ENCODE measurements at regions not wholly inside any gene's neighbourhood (a gene's known extent, or its start where the extent isn't known, plus 50 kb on each side); places are given as distances from the start of the nearest gene placed in this dataset.

DNA sequence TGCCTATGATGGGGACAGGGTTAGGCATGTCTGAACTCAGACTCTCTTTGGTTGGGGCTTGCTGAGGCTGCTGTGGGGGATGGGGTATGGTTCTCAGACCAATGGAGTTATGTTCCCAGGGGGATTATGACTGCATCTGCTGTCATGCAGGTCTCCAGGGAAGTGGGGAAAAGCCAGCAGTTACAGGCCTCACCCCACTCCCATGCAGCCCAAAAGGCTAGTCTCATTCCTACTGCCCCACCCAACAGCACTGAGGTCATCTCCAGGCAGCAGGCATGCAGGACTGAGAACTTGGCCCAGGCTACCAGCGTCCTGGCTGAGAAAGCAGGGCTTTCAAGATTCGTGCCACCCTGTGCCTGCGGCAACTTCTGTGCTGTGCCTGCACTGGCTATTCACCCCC, 373.3 kb downstream of the HTR7 start:
- no peak for ATAC-seq (ENCODE audit: poor library complexity)
- no peaks in the 10 kb centered on the region for H3K36me3 ChIP-seq (ENCODE audit: insufficient read depth, low read length)
- H3K9me3 ChIP-seq (ENCODE audit: control insufficient read depth in 1 of 2, insufficient read depth in 1 of 2, low read length in 2 of 2), result peaks cover 0 to 4% of the 10 kb centered on the region in 2 experiments
- ChIA-PET POLR2A (no interaction called here), CTCF (no interaction called here)
- intact Hi-C loops (cut with DNase I, micrococcal nuclease), result no loop called here
- Mint-ChIP-seq H3K9me3 (no peaks in the 10 kb centered on the region), H3K27me3 (no peaks in the 10 kb centered on the region), H3K4me1 (ENCODE audit: low read depth) (no peaks in the 10 kb centered on the region), H3K27ac (no peak overlapping the region), H3K4me3 (no peak overlapping the region), H3K36me3 (ENCODE audit: low read depth) (no peaks in the 10 kb centered on the region)
- no peaks in the 10 kb centered on the region for H3K4me1 ChIP-seq (ENCODE audit: insufficient read depth, low read length)
- no peaks in the 10 kb centered on the region for H3K27me3 ChIP-seq (ENCODE audit: control insufficient read depth in 1 of 2, insufficient read depth in 2 of 2, low read length in 2 of 2)
- H3K4me3 ChIP-seq (ENCODE audit: low read length), result no peak overlapping the region
- no peak for DNase-seq
- TF ChIP-seq, protein P1, sequence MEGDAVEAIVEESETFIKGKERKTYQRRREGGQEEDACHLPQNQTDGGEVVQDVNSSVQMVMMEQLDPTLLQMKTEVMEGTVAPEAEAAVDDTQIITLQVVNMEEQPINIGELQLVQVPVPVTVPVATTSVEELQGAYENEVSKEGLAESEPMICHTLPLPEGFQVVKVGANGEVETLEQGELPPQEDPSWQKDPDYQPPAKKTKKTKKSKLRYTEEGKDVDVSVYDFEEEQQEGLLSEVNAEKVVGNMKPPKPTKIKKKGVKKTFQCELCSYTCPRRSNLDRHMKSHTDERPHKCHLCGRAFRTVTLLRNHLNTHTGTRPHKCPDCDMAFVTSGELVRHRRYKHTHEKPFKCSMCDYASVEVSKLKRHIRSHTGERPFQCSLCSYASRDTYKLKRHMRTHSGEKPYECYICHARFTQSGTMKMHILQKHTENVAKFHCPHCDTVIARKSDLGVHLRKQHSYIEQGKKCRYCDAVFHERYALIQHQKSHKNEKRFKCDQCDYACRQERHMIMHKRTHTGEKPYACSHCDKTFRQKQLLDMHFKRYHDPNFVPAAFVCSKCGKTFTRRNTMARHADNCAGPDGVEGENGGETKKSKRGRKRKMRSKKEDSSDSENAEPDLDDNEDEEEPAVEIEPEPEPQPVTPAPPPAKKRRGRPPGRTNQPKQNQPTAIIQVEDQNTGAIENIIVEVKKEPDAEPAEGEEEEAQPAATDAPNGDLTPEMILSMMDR (IDR thresholded peaks at IDR 0.05), result no peak
- no peak overlapping the region for H3K27ac ChIP-seq (ENCODE audit: low read depth in 1 of 2, low read length in 2 of 2)

DNA sequence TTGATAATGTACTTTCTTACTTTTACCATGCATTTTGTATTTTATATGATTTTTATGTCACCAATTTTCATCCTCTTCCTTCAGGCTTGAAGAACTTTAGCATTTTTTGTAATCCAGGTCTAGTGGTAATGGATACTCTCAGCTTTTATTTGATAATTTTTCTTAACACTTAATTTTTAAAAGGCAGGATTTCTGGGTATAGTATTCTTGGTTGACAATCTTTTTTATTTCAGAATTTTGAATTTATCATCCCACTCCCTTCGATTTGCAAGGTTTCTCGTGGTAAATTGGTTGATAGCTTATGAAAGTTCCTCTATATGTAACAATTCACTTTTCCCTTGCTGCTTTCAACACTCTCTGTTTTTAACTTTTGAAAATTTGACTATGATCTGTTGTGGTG, 363.7 kb downstream of the HTR7 start:
- TF ChIP-seq, protein P1 (IDR thresholded peaks at IDR 0.05), result no peak
- Histone ChIP-seq H3K27me3 (ENCODE audit: control insufficient read depth in 1 of 2, insufficient read depth in 2 of 2, low read length in 2 of 2) (no peaks in the 10 kb centered on the region), H3K9me3 (ENCODE audit: control insufficient read depth in 1 of 2, insufficient read depth in 1 of 2, low read length in 2 of 2) (peaks cover 3 to 18% of the 10 kb centered on the region in 2 experiments), H3K27ac (ENCODE audit: low read depth in 1 of 2, low read length in 2 of 2) (no peak overlapping the region), H3K4me1 (ENCODE audit: insufficient read depth, low read length) (no peaks in the 10 kb centered on the region), H3K36me3 (ENCODE audit: insufficient read depth, low read length) (no peaks in the 10 kb centered on the region), H3K4me3 (ENCODE audit: low read length) (no peak overlapping the region)
- no peaks in the 10 kb centered on the region for H3K36me3 Mint-ChIP-seq (ENCODE audit: low read depth)
- intact Hi-C loops (cut with DNase I, micrococcal nuclease), result no loop called here
- ATAC-seq (ENCODE audit: poor library complexity) (no peak), DNase-seq (no peak)
- no peak overlapping the region for H3K4me3 Mint-ChIP-seq
- POLR2A ChIA-PET, result no interaction called here
- H3K27ac Mint-ChIP-seq, result no peak overlapping the region
- no peaks in the 10 kb centered on the region for H3K4me1 Mint-ChIP-seq (ENCODE audit: low read depth)
- CTCF ChIA-PET, result no interaction called here
- no peaks in the 10 kb centered on the region for H3K27me3 Mint-ChIP-seq
- peaks cover 29% of the 10 kb centered on the region for H3K9me3 Mint-ChIP-seq

DNA sequence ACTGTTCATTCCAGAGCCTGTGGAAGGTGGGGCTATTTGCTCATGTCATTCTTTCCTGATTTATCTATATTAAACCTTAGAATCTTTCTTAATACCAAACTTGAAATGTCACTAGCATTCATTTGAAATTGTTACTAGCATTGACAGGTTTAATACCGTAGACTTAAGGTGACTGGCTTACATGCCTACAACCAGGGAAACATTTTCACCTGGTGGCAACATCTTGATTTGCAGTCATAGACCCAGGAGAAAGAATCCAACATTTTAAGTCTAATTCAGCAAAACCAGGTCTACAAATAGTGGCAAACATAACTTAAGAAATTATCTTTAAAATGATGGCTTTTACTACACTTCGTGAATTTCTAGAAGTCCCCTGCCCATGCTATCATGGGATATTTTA, 353.7 kb downstream of the HTR7 start:
- TF ChIP-seq, protein P1 (IDR thresholded peaks at IDR 0.05), result no peak
- no peak for DNase-seq

More for the DNA sequence above, 353.7 kb downstream of the HTR7 start:
- peaks cover 0 to 5% of the 10 kb centered on the region in 2 experiments for H3K9me3 ChIP-seq (ENCODE audit: control insufficient read depth in 1 of 2, insufficient read depth in 1 of 2, low read length in 2 of 2)
- H3K4me1 ChIP-seq (ENCODE audit: insufficient read depth, low read length), result no peaks in the 10 kb centered on the region
- H3K36me3 Mint-ChIP-seq (ENCODE audit: low read depth), result no peaks in the 10 kb centered on the region
- no peak overlapping the region for H3K27ac Mint-ChIP-seq
- no peaks in the 10 kb centered on the region for H3K27me3 Mint-ChIP-seq
- H3K9me3 Mint-ChIP-seq, result no peaks in the 10 kb centered on the region
- no peak overlapping the region for H3K27ac ChIP-seq (ENCODE audit: low read depth in 1 of 2, low read length in 2 of 2)
- no peaks in the 10 kb centered on the region for H3K4me1 Mint-ChIP-seq (ENCODE audit: low read depth)
- no peaks in the 10 kb centered on the region for H3K36me3 ChIP-seq (ENCODE audit: insufficient read depth, low read length)
- POLR2A ChIA-PET, result no interaction called here
- no peak overlapping the region for H3K4me3 ChIP-seq (ENCODE audit: low read length)
- H3K27me3 ChIP-seq (ENCODE audit: control insufficient read depth in 1 of 2, insufficient read depth in 2 of 2, low read length in 2 of 2), result no peaks in the 10 kb centered on the region
- CTCF ChIA-PET, result no interaction called here
- ATAC-seq (ENCODE audit: poor library complexity), result no peak
- H3K4me3 Mint-ChIP-seq, result no peak overlapping the region
- intact Hi-C loops (cut with DNase I, micrococcal nuclease), result no loop called here

All from CD4-positive, alpha-beta T cell (primary cell).